Muscle of arm (tissue), 1 donor: ENCODE measurements at regions not wholly inside any gene's neighbourhood (a gene's known extent, or its start where the extent isn't known, plus 50 kb on each side); places are given as distances from the start of the nearest gene placed in this dataset.

Experiments
- DNase-seq: peaks from one replicate; pipeline ENCODE4 v3.0.0-alpha.2; 2013

DNA sequence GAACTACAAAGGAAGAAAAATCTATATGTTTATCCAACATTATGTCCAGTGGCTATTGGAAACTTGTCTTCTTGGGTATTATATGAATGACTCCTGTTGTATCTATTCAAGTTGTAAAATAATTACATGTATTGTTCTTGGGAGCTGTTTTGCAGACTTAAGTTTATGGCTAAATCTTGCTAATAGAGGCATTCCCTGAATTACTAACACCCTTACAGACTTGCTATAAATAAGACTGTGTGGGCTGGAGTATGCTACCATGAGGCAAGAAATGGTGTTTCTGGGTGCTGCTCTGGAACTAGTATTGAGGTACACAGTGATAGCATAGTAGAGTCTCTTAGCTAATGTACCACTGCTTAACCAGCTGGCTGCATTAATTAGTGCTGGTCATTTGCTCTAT is 155.1 kb downstream of the HIPK3 start:
- DNase-seq, result no peak

DNA sequence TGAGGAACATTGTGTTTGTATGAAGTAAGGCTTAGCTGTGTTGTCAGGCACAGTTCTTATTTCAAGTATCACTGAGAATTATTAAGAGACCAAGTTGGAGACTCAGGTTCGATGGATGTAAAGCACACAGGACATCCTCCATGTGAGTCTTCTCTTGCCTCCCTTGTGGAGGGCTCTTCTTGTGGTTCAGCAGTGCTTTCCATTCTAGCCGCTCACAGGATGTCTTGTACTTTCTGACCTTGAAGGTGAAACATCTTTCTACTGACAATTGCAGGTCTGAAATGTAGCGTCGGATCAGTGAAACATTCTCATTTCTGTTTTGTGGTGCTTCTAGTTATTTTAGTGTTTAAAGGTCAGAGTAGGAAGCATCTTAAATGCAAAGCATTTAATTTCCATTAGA is 154.6 kb downstream of the HIPK3 start:
- no peak for DNase-seq

DNA sequence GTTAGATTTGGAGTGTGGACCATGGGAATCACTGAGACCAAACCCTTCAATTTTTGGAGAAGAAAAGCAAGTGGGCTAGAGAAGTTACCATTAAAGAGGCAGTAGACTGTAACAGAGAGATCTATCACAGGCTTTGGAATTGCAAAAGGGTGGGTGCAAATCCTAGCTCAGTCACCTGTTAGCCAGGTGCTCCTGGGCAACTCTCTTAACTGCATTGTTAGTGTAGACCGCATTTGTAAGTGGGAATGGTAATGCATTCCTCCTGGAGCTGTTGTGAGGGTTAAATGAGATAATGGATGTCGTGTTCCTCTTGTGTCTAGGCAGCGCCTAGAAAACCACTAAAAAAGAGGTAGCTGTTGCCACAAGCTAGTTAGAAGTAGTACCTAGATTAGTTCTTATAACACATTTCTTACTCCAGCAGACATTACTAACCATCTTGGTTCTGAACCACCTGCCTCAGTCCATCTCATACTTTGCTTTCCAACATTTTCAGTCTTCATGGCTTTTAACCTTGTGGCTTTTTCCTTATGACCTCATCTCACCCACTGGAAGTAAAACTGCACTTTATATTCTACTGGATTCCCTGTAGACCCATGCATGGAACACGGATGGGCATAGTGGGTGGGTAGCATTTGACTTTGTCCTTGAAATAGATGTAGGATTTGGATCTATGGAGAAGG is 153.0 kb downstream of the HIPK3 start:
- DNase-seq, result no peak
